ENCODE measurements at regions not wholly inside any gene's neighbourhood (a gene's known extent, or its start where the extent isn't known, plus 50 kb on each side); places are given as distances from the start of the nearest gene placed in this dataset.

DNA sequence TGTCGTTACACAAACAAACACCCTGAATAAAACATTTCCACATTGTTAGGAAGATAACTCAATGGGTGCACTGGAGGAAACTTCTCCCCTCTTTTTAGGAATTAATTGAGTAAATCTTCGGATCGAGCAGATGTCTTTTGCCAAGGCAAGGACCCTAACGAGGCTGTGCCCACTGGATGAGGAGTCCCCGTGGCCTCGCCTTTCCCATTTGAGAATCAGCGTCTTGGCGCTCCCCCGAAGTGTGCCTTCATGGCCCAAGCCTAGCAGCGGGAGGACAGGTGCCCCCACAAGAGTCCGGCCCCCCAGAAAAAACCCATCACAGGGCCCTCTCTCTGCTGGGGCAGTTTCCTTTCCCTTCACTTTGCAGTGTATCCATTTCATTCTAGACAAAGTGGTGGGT, 246.6 kb downstream of the BCL11B start:
- no peak for DNase-seq (ENCODE audit: low read depth in 1 of 2, low spot score in 1 of 2)
- Histone ChIP-seq H3K4me3 (replicated peaks; ENCODE audit: insufficient read depth, low read length) (no peak overlapping the region), H3K27ac (replicated peaks) (no peak overlapping the region), H3K27me3 (ENCODE audit: insufficient read depth, poor library complexity, severe bottlenecking) (no peaks in the 10 kb centered on the region)
- TF ChIP-seq, protein P1, sequence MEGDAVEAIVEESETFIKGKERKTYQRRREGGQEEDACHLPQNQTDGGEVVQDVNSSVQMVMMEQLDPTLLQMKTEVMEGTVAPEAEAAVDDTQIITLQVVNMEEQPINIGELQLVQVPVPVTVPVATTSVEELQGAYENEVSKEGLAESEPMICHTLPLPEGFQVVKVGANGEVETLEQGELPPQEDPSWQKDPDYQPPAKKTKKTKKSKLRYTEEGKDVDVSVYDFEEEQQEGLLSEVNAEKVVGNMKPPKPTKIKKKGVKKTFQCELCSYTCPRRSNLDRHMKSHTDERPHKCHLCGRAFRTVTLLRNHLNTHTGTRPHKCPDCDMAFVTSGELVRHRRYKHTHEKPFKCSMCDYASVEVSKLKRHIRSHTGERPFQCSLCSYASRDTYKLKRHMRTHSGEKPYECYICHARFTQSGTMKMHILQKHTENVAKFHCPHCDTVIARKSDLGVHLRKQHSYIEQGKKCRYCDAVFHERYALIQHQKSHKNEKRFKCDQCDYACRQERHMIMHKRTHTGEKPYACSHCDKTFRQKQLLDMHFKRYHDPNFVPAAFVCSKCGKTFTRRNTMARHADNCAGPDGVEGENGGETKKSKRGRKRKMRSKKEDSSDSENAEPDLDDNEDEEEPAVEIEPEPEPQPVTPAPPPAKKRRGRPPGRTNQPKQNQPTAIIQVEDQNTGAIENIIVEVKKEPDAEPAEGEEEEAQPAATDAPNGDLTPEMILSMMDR (IDR thresholded peaks at IDR 0.05; ENCODE audit: insufficient read depth, low read length), result no peak
- TF ChIP-seq POLR2AphosphoS5 (IDR thresholded peaks at IDR 0.05; ENCODE audit: low read depth), result no peak
- no peak for TF ChIP-seq SPI1 (IDR thresholded peaks at IDR 0.05; ENCODE audit: borderline replicate concordance, low read depth)

GRCh38 chr14:99026471-99026870, 245.5 kb downstream of the BCL11B start:
- H3K27ac ChIP-seq (replicated peaks), result no peak overlapping the region
- H3K27me3 ChIP-seq (ENCODE audit: insufficient read depth, poor library complexity, severe bottlenecking), result no peaks in the 10 kb centered on the region

GRCh38 chr14:99028041-99028440, 244.0 kb downstream of the BCL11B start:
- DNase-seq (ENCODE audit: low read depth in 1 of 2, low spot score in 1 of 2), result no peak
- Histone ChIP-seq H3K27me3 (ENCODE audit: insufficient read depth, poor library complexity, severe bottlenecking) (no peaks in the 10 kb centered on the region), H3K4me3 (replicated peaks; ENCODE audit: insufficient read depth, low read length) (no peak overlapping the region), H3K27ac (replicated peaks) (no peak overlapping the region)
- TF ChIP-seq REST (IDR thresholded peaks at IDR 0.05; ENCODE audit: insufficient replicate concordance, low read depth) (no peak), SPI1 (IDR thresholded peaks at IDR 0.05; ENCODE audit: borderline replicate concordance, low read depth) (no peak), GABPA (IDR thresholded peaks at IDR 0.05; ENCODE audit: low read depth) (no peak), POLR2AphosphoS5 (IDR thresholded peaks at IDR 0.05; ENCODE audit: low read depth) (no peak)
- TF ChIP-seq, protein P1 (IDR thresholded peaks at IDR 0.05; ENCODE audit: insufficient read depth, low read length), result no peak

More at GRCh38 chr14:99026471-99026870, 245.5 kb downstream of the BCL11B start:
- peak in 1 of 2 experiments; percentile 18 for DNase-seq (ENCODE audit: low read depth in 1 of 2, low spot score in 1 of 2)
- TF ChIP-seq GABPA (IDR thresholded peaks at IDR 0.05; ENCODE audit: low read depth) (peak; percentile 91), REST (IDR thresholded peaks at IDR 0.05; ENCODE audit: insufficient replicate concordance, low read depth) (no peak)
- no peak overlapping the region for H3K4me3 ChIP-seq (replicated peaks; ENCODE audit: insufficient read depth, low read length)

- no peak for TF ChIP-seq POLR2AphosphoS5 (IDR thresholded peaks at IDR 0.05; ENCODE audit: low read depth)
- TF ChIP-seq REST (IDR thresholded peaks at IDR 0.05; ENCODE audit: insufficient replicate concordance, low read depth), result no peak
- TF ChIP-seq, protein P1 (IDR thresholded peaks at IDR 0.05; ENCODE audit: insufficient read depth, low read length), result no peak
- no peak for TF ChIP-seq SPI1 (IDR thresholded peaks at IDR 0.05; ENCODE audit: borderline replicate concordance, low read depth)
- no peak for TF ChIP-seq GABPA (IDR thresholded peaks at IDR 0.05; ENCODE audit: low read depth)
- no peak for DNase-seq (ENCODE audit: low read depth in 1 of 2, low spot score in 1 of 2)
- H3K4me3 ChIP-seq (replicated peaks; ENCODE audit: insufficient read depth, low read length), result no peak overlapping the region
- no peaks in the 10 kb centered on the region for H3K27me3 ChIP-seq (ENCODE audit: insufficient read depth, poor library complexity, severe bottlenecking)
- H3K27ac ChIP-seq (replicated peaks), result no peak overlapping the region
Observed at GRCh38 chr14:99028521-99028920, 243.5 kb downstream of the BCL11B start.
